Common myeloid progenitor, CD34-positive (primary cell): ENCODE measurements at regions not wholly inside any gene's neighbourhood (a gene's known extent, or its start where the extent isn't known, plus 50 kb on each side); places are given as distances from the start of the nearest gene placed in this dataset.

Experiments used
- CTCF ChIA-PET: fragments of 350-600 bp; sonication (Branson Sonifier 250); formaldehyde crosslinking; loops from one replicate; lab custom pipeline; 2021; ENCODE audit warnings: antibody characterized with exemption; lab: Charles Lee
- POLR2A ChIA-PET: fragments of 350-600 bp; sonication (Branson Sonifier 250); formaldehyde crosslinking; loops from one replicate; lab custom pipeline; 2021; ENCODE audit warnings: antibody characterized with exemption; lab: Charles Lee
- DNase-seq, 3 donors: peaks; one replicate each; pipeline versions ENCODE4 v3.0.0 to v3.0.0-alpha.2; 2013
- H3K27ac ChIP-seq, 2 experiments: 1 replicate in 1 of 2; 2 replicates in 1 of 2; pipeline ENCODE4 v1.7.0; 2013; ENCODE audit warnings: inconsistent platforms in 2 of 2, low read length in 2 of 2, mild to moderate bottlenecking in 2 of 2, low read depth in 1 of 2, moderate library complexity in 1 of 2; ENCODE audit not compliant: severe bottlenecking in 2 of 2, insufficient read depth in 1 of 2, poor library complexity in 1 of 2
- H3K27me3 ChIP-seq, 5 experiments: replicated peaks in 2 of 5; 1 replicate in 3 of 5; 2 replicates in 2 of 5; pipeline versions ENCODE4 v1.6.1 to v1.7.0; 2013; ENCODE audit warnings: low read length in 4 of 5, mild to moderate bottlenecking in 2 of 5, moderate library complexity in 2 of 5, inconsistent platforms in 1 of 5; ENCODE audit not compliant: insufficient read depth in 5 of 5, control insufficient read depth in 4 of 5
- H3K36me3 ChIP-seq, 4 experiments: 1 replicate in 2 of 4; 2 replicates in 2 of 4; pipeline versions ENCODE4 v1.6.1 to v1.7.0; 2013; ENCODE audit warnings: low read length in 3 of 4, control low read depth in 1 of 4, mild to moderate bottlenecking in 1 of 4; ENCODE audit not compliant: control insufficient read depth in 4 of 4, insufficient read depth in 4 of 4
- H3K4me1 ChIP-seq, 4 experiments: 1 replicate in 3 of 4; 2 replicates in 1 of 4; pipeline versions ENCODE4 v1.6.1 to v1.7.1; 2013; ENCODE audit warnings: low read length in 3 of 4, mild to moderate bottlenecking in 3 of 4, control low read depth in 1 of 4, inconsistent platforms in 1 of 4, moderate library complexity in 1 of 4; ENCODE audit not compliant: control insufficient read depth in 4 of 4, insufficient read depth in 4 of 4; ENCODE audit errors: control extremely low read depth in 1 of 4
- H3K4me3 ChIP-seq, 7 experiments: 1 replicate in 4 of 7; 2 replicates in 3 of 7; pipeline versions ENCODE4 v1.5.1 to v1.7.0; 2013; ENCODE audit warnings: mild to moderate bottlenecking in 7 of 7, low read length in 6 of 7, moderate library complexity in 6 of 7, inconsistent platforms in 2 of 7, low read depth in 2 of 7, control low read depth in 1 of 7; ENCODE audit not compliant: insufficient read depth in 4 of 7, control insufficient read depth in 1 of 7; ENCODE audit errors: extremely low read depth in 1 of 7
- H3K9me3 ChIP-seq, 5 experiments: 1 replicate in 4 of 5; 2 replicates in 1 of 5; pipeline versions ENCODE4 v1.6.1 to v1.7.1; 2013; ENCODE audit warnings: low read length in 4 of 5, mild to moderate bottlenecking in 2 of 5, inconsistent platforms in 1 of 5, low read depth in 1 of 5, moderate library complexity in 1 of 5; ENCODE audit not compliant: control insufficient read depth in 4 of 5, insufficient read depth in 2 of 5; ENCODE audit errors: control extremely low read depth in 1 of 5
- WGBS: methylation state at CpG from one replicate; pipeline ENCODE4 v1.1.5; 2013; ENCODE audit not compliant: insufficient coverage; 5-methylcytosine and 5-hydroxymethylcytosine counted together

- POLR2A ChIA-PET = no interaction called here
- WGBS = no CpG with 5 or more reads among the region's 4 CpGs
These were observed 302.5 kb downstream of the C3orf38 start for GRCh38 chr3:88452228-88452627.

GRCh38 chr3:88460369-88460768 is 310.6 kb downstream of the C3orf38 start:
- H3K36me3 ChIP-seq = no peaks in the 10 kb centered on the region
- ChIA-PET CTCF (no interaction called here), POLR2A (no interaction called here)
- H3K27me3 ChIP-seq = no peaks in the 10 kb centered on the region
- H3K27ac ChIP-seq = no peak overlapping the region
- H3K4me3 ChIP-seq = no peak overlapping the region
- H3K4me1 ChIP-seq = no peaks in the 10 kb centered on the region
- WGBS = no CpG with 5 or more reads among the region's 3 CpGs
- DNase-seq = no peak
- peaks cover 0 to 1% (median 0%) of the 10 kb centered on the region in 5 experiments for H3K9me3 ChIP-seq

More at GRCh38 chr3:88452228-88452627, 302.5 kb downstream of the C3orf38 start:
- Histone ChIP-seq H3K9me3 (no peaks in the 10 kb centered on the region), H3K4me3 (no peak overlapping the region), H3K36me3 (no peaks in the 10 kb centered on the region), H3K4me1 (no peaks in the 10 kb centered on the region), H3K27ac (no peak overlapping the region), H3K27me3 (no peaks in the 10 kb centered on the region)
- no peak for DNase-seq
- CTCF ChIA-PET = no interaction called here

- CTCF ChIA-PET = no interaction called here
- DNase-seq = no peak
- peaks cover 0 to 1% (median 0%) of the 10 kb centered on the region in 5 experiments for H3K9me3 ChIP-seq
- no peaks in the 10 kb centered on the region for H3K36me3 ChIP-seq
- POLR2A ChIA-PET = no interaction called here
- no peak overlapping the region for H3K27ac ChIP-seq
- H3K4me3 ChIP-seq = no peak overlapping the region
- no peaks in the 10 kb centered on the region for H3K27me3 ChIP-seq
- no peaks in the 10 kb centered on the region for H3K4me1 ChIP-seq
These were observed 312.5 kb downstream of the C3orf38 start for GRCh38 chr3:88462230-88462629.

GRCh38 chr3:88467191-88467590 is 317.4 kb downstream of the C3orf38 start:
- POLR2A ChIA-PET = no interaction called here
- H3K4me3 ChIP-seq = no peak overlapping the region
- H3K4me1 ChIP-seq = no peaks in the 10 kb centered on the region
- no peaks in the 10 kb centered on the region for H3K36me3 ChIP-seq
- 96% methylated on average over 4 of the region's 5 CpGs for WGBS
- no peak overlapping the region for H3K27ac ChIP-seq
- DNase-seq = no peak
- no peaks in the 10 kb centered on the region for H3K27me3 ChIP-seq
- CTCF ChIA-PET = interaction anchor here (0.6 kb wide), 1 partner anchor 14 kb away, joined by 3 read pairs; no protein-coding TSS in a partner anchor
- H3K9me3 ChIP-seq = peaks cover 0 to 1% (median 0%) of the 10 kb centered on the region in 5 experiments

- Histone ChIP-seq H3K27me3 (no peaks in the 10 kb centered on the region), H3K4me3 (no peak overlapping the region), H3K36me3 (no peaks in the 10 kb centered on the region), H3K4me1 (no peaks in the 10 kb centered on the region), H3K27ac (no peak overlapping the region), H3K9me3 (peaks cover 0 to 1% (median 0%) of the 10 kb centered on the region in 5 experiments)
- ChIA-PET POLR2A (no interaction called here), CTCF (no interaction called here)
- WGBS = 92% methylated on average over 1 of the region's 1 CpG
- no peak for DNase-seq
These were observed 319.5 kb downstream of the C3orf38 start for GRCh38 chr3:88469216-88469615.

GRCh38 chr3:88478460-88478859 is 328.7 kb downstream of the C3orf38 start:
- no peak for DNase-seq
- ChIA-PET POLR2A (no interaction called here), CTCF (no interaction called here)
- WGBS = no CpG with 5 or more reads among the region's 1 CpG
- H3K9me3 ChIP-seq = no peaks in the 10 kb centered on the region
- H3K4me3 ChIP-seq = no peak overlapping the region
- H3K36me3 ChIP-seq = no peaks in the 10 kb centered on the region
- no peaks in the 10 kb centered on the region for H3K4me1 ChIP-seq
- H3K27ac ChIP-seq = no peak overlapping the region
- H3K27me3 ChIP-seq = no peaks in the 10 kb centered on the region

GRCh38 chr3:88480822-88481221 is 331.1 kb downstream of the C3orf38 start:
- Histone ChIP-seq H3K9me3 (no peaks in the 10 kb centered on the region), H3K4me3 (no peak overlapping the region), H3K4me1 (no peaks in the 10 kb centered on the region), H3K27me3 (no peaks in the 10 kb centered on the region), H3K36me3 (no peaks in the 10 kb centered on the region), H3K27ac (no peak overlapping the region)
- WGBS = no CpG with 5 or more reads among the region's 3 CpGs
- ChIA-PET CTCF (no interaction called here), POLR2A (no interaction called here)
- DNase-seq = no peak
